Neural cell (in vitro differentiated cells): ENCODE measurements at regions not wholly inside any gene's neighbourhood (a gene's known extent, or its start where the extent isn't known, plus 50 kb on each side); places are given as distances from the start of the nearest gene placed in this dataset.

Experiments used
- EP300 ChIP-seq: fragments of 450-650 bp; conservative IDR thresholded peaks from 2 replicates; pipeline ENCODE4 v1.6.1; 2014; ENCODE audit warnings: antibody characterized with exemption, mild to moderate bottlenecking, moderate library complexity; ENCODE audit not compliant: poor library complexity, severe bottlenecking
- EZH2 ChIP-seq: fragments of 200-600, 300-800 bp; shearing (Covaris generic), sonication (generic); IDR thresholded peaks from 2 replicates; pipeline ENCODE4 v1.6.1; 2014; ENCODE audit warnings: antibody characterized with exemption, low read length, borderline replicate concordance, mild to moderate bottlenecking; ENCODE audit not compliant: insufficient read depth, poor library complexity, severe bottlenecking
- TF ChIP-seq, protein P1 (sequence below): fragments of 450-650 bp; IDR thresholded peaks from 2 replicates; pipeline ENCODE4 v1.5.1; 2014; ENCODE audit warnings: antibody characterized with exemption, mild to moderate bottlenecking, moderate library complexity; ENCODE audit not compliant: poor library complexity, severe bottlenecking

DNA sequence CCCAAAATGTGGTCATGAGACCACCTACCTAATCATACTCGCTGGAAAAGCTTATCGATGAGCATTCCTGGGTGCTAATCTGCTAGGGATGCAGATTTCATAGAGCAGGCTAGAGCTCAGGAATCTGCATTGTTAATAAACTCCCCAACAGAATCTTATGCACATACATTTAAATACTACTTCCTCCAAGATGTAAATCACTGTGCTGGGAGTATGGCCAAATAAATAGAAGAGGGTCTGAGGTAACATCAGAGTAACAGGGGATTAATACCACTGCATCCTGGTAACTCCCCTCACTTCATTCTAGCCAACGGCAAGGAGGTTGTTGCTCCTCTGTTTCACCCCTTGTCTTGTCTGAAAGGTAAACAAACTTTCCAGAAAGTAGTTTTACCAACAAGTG lies 118.3 kb upstream of the SEMA6D start:
- no peak for TF ChIP-seq EZH2
- TF ChIP-seq, protein P1, sequence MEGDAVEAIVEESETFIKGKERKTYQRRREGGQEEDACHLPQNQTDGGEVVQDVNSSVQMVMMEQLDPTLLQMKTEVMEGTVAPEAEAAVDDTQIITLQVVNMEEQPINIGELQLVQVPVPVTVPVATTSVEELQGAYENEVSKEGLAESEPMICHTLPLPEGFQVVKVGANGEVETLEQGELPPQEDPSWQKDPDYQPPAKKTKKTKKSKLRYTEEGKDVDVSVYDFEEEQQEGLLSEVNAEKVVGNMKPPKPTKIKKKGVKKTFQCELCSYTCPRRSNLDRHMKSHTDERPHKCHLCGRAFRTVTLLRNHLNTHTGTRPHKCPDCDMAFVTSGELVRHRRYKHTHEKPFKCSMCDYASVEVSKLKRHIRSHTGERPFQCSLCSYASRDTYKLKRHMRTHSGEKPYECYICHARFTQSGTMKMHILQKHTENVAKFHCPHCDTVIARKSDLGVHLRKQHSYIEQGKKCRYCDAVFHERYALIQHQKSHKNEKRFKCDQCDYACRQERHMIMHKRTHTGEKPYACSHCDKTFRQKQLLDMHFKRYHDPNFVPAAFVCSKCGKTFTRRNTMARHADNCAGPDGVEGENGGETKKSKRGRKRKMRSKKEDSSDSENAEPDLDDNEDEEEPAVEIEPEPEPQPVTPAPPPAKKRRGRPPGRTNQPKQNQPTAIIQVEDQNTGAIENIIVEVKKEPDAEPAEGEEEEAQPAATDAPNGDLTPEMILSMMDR = no peak
- no peak for TF ChIP-seq EP300
